ENCODE measurements at regions not wholly inside any gene's neighbourhood (a gene's known extent, or its start where the extent isn't known, plus 50 kb on each side); places are given as distances from the start of the nearest gene placed in this dataset.

GRCh38 chr12:45490232-45490881, 239.1 kb upstream of the ARID2 start:
- no peaks in the 10 kb centered on the region for H3K9me3 ChIP-seq (ENCODE audit: control insufficient read depth in 2 of 2, low read length in 2 of 2)
- Mint-ChIP-seq H3K27me3 (peaks cover 10% of the 10 kb centered on the region), H3K4me1 (no peaks in the 10 kb centered on the region)

GRCh38 chr12:45494279-45494678, 235.2 kb upstream of the ARID2 start:
- no peak for DNase-seq
- H3K27ac ChIP-seq (ENCODE audit: insufficient read depth, low read length, poor library complexity, severe bottlenecking) = no peak overlapping the region
- no peaks in the 10 kb centered on the region for H3K9me3 ChIP-seq (ENCODE audit: control insufficient read depth in 2 of 2, low read length in 2 of 2)
- Mint-ChIP-seq H3K36me3 (no peaks in the 10 kb centered on the region), H3K9me3 (peaks cover 0 to 5% (median 0%) of the 10 kb centered on the region in 7 donors), H3K27me3 (peaks cover 10% of the 10 kb centered on the region), H3K27ac (no peak overlapping the region), H3K4me1 (no peaks in the 10 kb centered on the region), H3K4me3 (no peak overlapping the region)
- H3K27me3 ChIP-seq (ENCODE audit: control insufficient read depth, insufficient read depth, low read length) = peaks cover 8% of the 10 kb centered on the region
- no peaks in the 10 kb centered on the region for H3K4me1 ChIP-seq (ENCODE audit: control insufficient read depth, insufficient read depth, low read length, poor library complexity, severe bottlenecking)
- no peak for ATAC-seq (ENCODE audit: low read depth in 2 of 2)
- no peak overlapping the region for H3K4me3 ChIP-seq (ENCODE audit: low read depth, low read length)
- no peaks in the 10 kb centered on the region for H3K36me3 ChIP-seq (ENCODE audit: control insufficient read depth, insufficient read depth, low read length)

More at GRCh38 chr12:45490232-45490881, 239.1 kb upstream of the ARID2 start:
- Mint-ChIP-seq H3K9me3 (peaks cover 0 to 5% (median 0%) of the 10 kb centered on the region in 7 donors), H3K27ac (no peak overlapping the region), H3K36me3 (no peaks in the 10 kb centered on the region), H3K4me3 (no peak overlapping the region)
- H3K27ac ChIP-seq (ENCODE audit: insufficient read depth, low read length, poor library complexity, severe bottlenecking) = no peak overlapping the region
- DNase-seq (no peak), ATAC-seq (ENCODE audit: low read depth in 2 of 2) (no peak)
- no peaks in the 10 kb centered on the region for H3K36me3 ChIP-seq (ENCODE audit: control insufficient read depth, insufficient read depth, low read length)
- no peaks in the 10 kb centered on the region for H3K27me3 ChIP-seq (ENCODE audit: control insufficient read depth, insufficient read depth, low read length)
- H3K4me1 ChIP-seq (ENCODE audit: control insufficient read depth, insufficient read depth, low read length, poor library complexity, severe bottlenecking) = no peaks in the 10 kb centered on the region
- no peak overlapping the region for H3K4me3 ChIP-seq (ENCODE audit: low read depth, low read length)

GRCh38 chr12:45498645-45499044, 230.9 kb upstream of the ARID2 start:
- H3K4me3 Mint-ChIP-seq = no peak overlapping the region
- ATAC-seq (ENCODE audit: low read depth in 2 of 2) (no peak), DNase-seq (no peak)
- no peaks in the 10 kb centered on the region for H3K36me3 ChIP-seq (ENCODE audit: control insufficient read depth, insufficient read depth, low read length)
- peaks cover 10% of the 10 kb centered on the region for H3K27me3 ChIP-seq (ENCODE audit: control insufficient read depth, insufficient read depth, low read length)
- no peaks in the 10 kb centered on the region for H3K4me1 ChIP-seq (ENCODE audit: control insufficient read depth, insufficient read depth, low read length, poor library complexity, severe bottlenecking)
- H3K9me3 ChIP-seq (ENCODE audit: control insufficient read depth in 2 of 2, low read length in 2 of 2) = no peaks in the 10 kb centered on the region
- H3K27me3 Mint-ChIP-seq = peaks cover 5% of the 10 kb centered on the region
- H3K27ac ChIP-seq (ENCODE audit: insufficient read depth, low read length, poor library complexity, severe bottlenecking) = no peak overlapping the region
- no peaks in the 10 kb centered on the region for H3K36me3 Mint-ChIP-seq
- H3K27ac Mint-ChIP-seq = no peak overlapping the region
- peaks cover 0 to 2% (median 0%) of the 10 kb centered on the region in 7 donors for H3K9me3 Mint-ChIP-seq
- H3K4me3 ChIP-seq (ENCODE audit: low read depth, low read length) = no peak overlapping the region
- no peaks in the 10 kb centered on the region for H3K4me1 Mint-ChIP-seq

- peaks cover 0 to 2% (median 0%) of the 10 kb centered on the region in 7 donors for H3K9me3 Mint-ChIP-seq
- Histone ChIP-seq H3K36me3 (ENCODE audit: control insufficient read depth, insufficient read depth, low read length) (no peaks in the 10 kb centered on the region), H3K27ac (ENCODE audit: insufficient read depth, low read length, poor library complexity, severe bottlenecking) (no peak overlapping the region), H3K4me1 (ENCODE audit: control insufficient read depth, insufficient read depth, low read length, poor library complexity, severe bottlenecking) (no peaks in the 10 kb centered on the region), H3K27me3 (ENCODE audit: control insufficient read depth, insufficient read depth, low read length) (peaks cover 7% of the 10 kb centered on the region), H3K9me3 (ENCODE audit: control insufficient read depth in 2 of 2, low read length in 2 of 2) (no peaks in the 10 kb centered on the region), H3K4me3 (ENCODE audit: low read depth, low read length) (no peak overlapping the region)
- ATAC-seq (ENCODE audit: low read depth in 2 of 2) = no peak
- H3K27ac Mint-ChIP-seq = no peak overlapping the region
- H3K27me3 Mint-ChIP-seq = peaks cover 5% of the 10 kb centered on the region
- no peaks in the 10 kb centered on the region for H3K36me3 Mint-ChIP-seq
- H3K4me1 Mint-ChIP-seq = no peaks in the 10 kb centered on the region
- DNase-seq = no peak
- H3K4me3 Mint-ChIP-seq = no peak overlapping the region
Measured at GRCh38 chr12:45502481-45503128, 226.9 kb upstream of the ARID2 start.

GRCh38 chr12:45503899-45504298, 225.6 kb upstream of the ARID2 start:
- Histone ChIP-seq H3K9me3 (ENCODE audit: control insufficient read depth in 2 of 2, low read length in 2 of 2) (no peaks in the 10 kb centered on the region), H3K27me3 (ENCODE audit: control insufficient read depth, insufficient read depth, low read length) (peaks cover 2% of the 10 kb centered on the region), H3K4me1 (ENCODE audit: control insufficient read depth, insufficient read depth, low read length, poor library complexity, severe bottlenecking) (no peaks in the 10 kb centered on the region), H3K4me3 (ENCODE audit: low read depth, low read length) (no peak overlapping the region), H3K27ac (ENCODE audit: insufficient read depth, low read length, poor library complexity, severe bottlenecking) (no peak overlapping the region), H3K36me3 (ENCODE audit: control insufficient read depth, insufficient read depth, low read length) (no peaks in the 10 kb centered on the region)
- no peak for ATAC-seq (ENCODE audit: low read depth in 2 of 2)
- no peaks in the 10 kb centered on the region for H3K4me1 Mint-ChIP-seq
- H3K36me3 Mint-ChIP-seq = no peaks in the 10 kb centered on the region
- H3K9me3 Mint-ChIP-seq = peaks cover 0 to 4% (median 0%) of the 10 kb centered on the region in 7 donors
- H3K4me3 Mint-ChIP-seq = no peak overlapping the region
- no peak for DNase-seq
- H3K27me3 Mint-ChIP-seq = peaks cover 5% of the 10 kb centered on the region
- no peak overlapping the region for H3K27ac Mint-ChIP-seq

GRCh38 chr12:45504316-45505010, 225.0 kb upstream of the ARID2 start:
- Histone ChIP-seq H3K27ac (ENCODE audit: insufficient read depth, low read length, poor library complexity, severe bottlenecking) (no peak overlapping the region), H3K36me3 (ENCODE audit: control insufficient read depth, insufficient read depth, low read length) (no peaks in the 10 kb centered on the region), H3K9me3 (ENCODE audit: control insufficient read depth in 2 of 2, low read length in 2 of 2) (no peaks in the 10 kb centered on the region), H3K4me3 (ENCODE audit: low read depth, low read length) (no peak overlapping the region), H3K4me1 (ENCODE audit: control insufficient read depth, insufficient read depth, low read length, poor library complexity, severe bottlenecking) (no peaks in the 10 kb centered on the region), H3K27me3 (ENCODE audit: control insufficient read depth, insufficient read depth, low read length) (peaks cover 2% of the 10 kb centered on the region)
- no peaks in the 10 kb centered on the region for H3K36me3 Mint-ChIP-seq
- H3K4me3 Mint-ChIP-seq = no peak overlapping the region
- H3K9me3 Mint-ChIP-seq = peaks cover 0 to 4% (median 0%) of the 10 kb centered on the region in 7 donors
- H3K27me3 Mint-ChIP-seq = peaks cover 5% of the 10 kb centered on the region
- ATAC-seq (ENCODE audit: low read depth in 2 of 2) (no peak), DNase-seq (no peak)
- no peak overlapping the region for H3K27ac Mint-ChIP-seq
- no peaks in the 10 kb centered on the region for H3K4me1 Mint-ChIP-seq

GRCh38 chr12:45509187-45509586, 220.3 kb upstream of the ARID2 start:
- Mint-ChIP-seq H3K27ac (no peak overlapping the region), H3K27me3 (no peaks in the 10 kb centered on the region), H3K4me1 (no peaks in the 10 kb centered on the region), H3K9me3 (peaks cover 0 to 10% (median 0%) of the 10 kb centered on the region in 7 donors), H3K4me3 (no peak overlapping the region), H3K36me3 (no peaks in the 10 kb centered on the region)
- Histone ChIP-seq H3K27ac (ENCODE audit: insufficient read depth, low read length, poor library complexity, severe bottlenecking) (no peak overlapping the region), H3K9me3 (ENCODE audit: control insufficient read depth in 2 of 2, low read length in 2 of 2) (no peaks in the 10 kb centered on the region), H3K4me1 (ENCODE audit: control insufficient read depth, insufficient read depth, low read length, poor library complexity, severe bottlenecking) (no peaks in the 10 kb centered on the region), H3K36me3 (ENCODE audit: control insufficient read depth, insufficient read depth, low read length) (no peaks in the 10 kb centered on the region), H3K27me3 (ENCODE audit: control insufficient read depth, insufficient read depth, low read length) (no peaks in the 10 kb centered on the region), H3K4me3 (ENCODE audit: low read depth, low read length) (no peak overlapping the region)
- no peak for ATAC-seq (ENCODE audit: low read depth in 2 of 2)
- DNase-seq = no peak

Measured in CD4-positive, CD25-positive, alpha-beta regulatory T cell (primary cell).